GM21619 (cell line): ENCODE measurements at regions not wholly inside any gene's neighbourhood (a gene's known extent, or its start where the extent isn't known, plus 50 kb on each side); places are given as distances from the start of the nearest gene placed in this dataset.
"Not testable (repeated sequence)": the region's sequence is repeated elsewhere in the genome, so short reads cannot be mapped to it uniquely, and the experiment has no call there.

Experiments used
- ATAC-seq: cut with Tn5 transposase; IDR thresholded peaks from one replicate; pipeline ENCODE4 v1.9.1; 2021; ENCODE audit not compliant: unreplicated experiment

GRCh38 chr13:86409466-86410241 lies 610.4 kb upstream of the SLITRK6 start:
- ATAC-seq: no peak

- no peak for ATAC-seq
Observed at GRCh38 chr13:86425170-86425815, 626.1 kb upstream of the SLITRK6 start.

- no peak for ATAC-seq
Observed at GRCh38 chr13:86426437-86426836, 627.2 kb upstream of the SLITRK6 start.

GRCh38 chr13:86429756-86430155 lies 630.5 kb upstream of the SLITRK6 start:
- no peak for ATAC-seq

- ATAC-seq: no peak
Observed at GRCh38 chr13:86438034-86438433, 638.8 kb upstream of the SLITRK6 start.

GRCh38 chr13:86445206-86445605 lies 646.0 kb upstream of the SLITRK6 start:
- no peak for ATAC-seq

- ATAC-seq: no peak
Observed at GRCh38 chr13:86445672-86446071, 646.5 kb upstream of the SLITRK6 start.

GRCh38 chr13:86446311-86446710 lies 647.1 kb upstream of the SLITRK6 start:
- no peak for ATAC-seq

- ATAC-seq: no peak
Observed at GRCh38 chr13:86447479-86447878, 648.3 kb upstream of the SLITRK6 start.

GRCh38 chr13:86462011-86462410 lies 662.8 kb upstream of the SLITRK6 start:
- ATAC-seq: no peak

GRCh38 chr13:86464193-86464592 lies 665.0 kb upstream of the SLITRK6 start:
- ATAC-seq: no peak

- ATAC-seq: no peak
Observed at GRCh38 chr13:86474971-86475370, 675.8 kb upstream of the SLITRK6 start.

GRCh38 chr13:86476656-86477055 lies 677.4 kb upstream of the SLITRK6 start:
- no peak for ATAC-seq

GRCh38 chr13:86486582-86486981 lies 687.4 kb upstream of the SLITRK6 start:
- no peak for ATAC-seq

- no peak for ATAC-seq
Observed at GRCh38 chr13:86491121-86491520, 691.9 kb upstream of the SLITRK6 start.

- not testable (repeated sequence) for ATAC-seq
Observed at GRCh38 chr13:86501931-86502330, 702.7 kb upstream of the SLITRK6 start.

GRCh38 chr13:86510792-86511191 lies 711.6 kb upstream of the SLITRK6 start:
- ATAC-seq: no peak

GRCh38 chr13:86541461-86541860 lies 742.2 kb upstream of the SLITRK6 start:
- no peak for ATAC-seq

GRCh38 chr13:86554066-86554465 lies 754.8 kb upstream of the SLITRK6 start:
- no peak for ATAC-seq

GRCh38 chr13:86559901-86560300 lies 760.7 kb upstream of the SLITRK6 start:
- ATAC-seq: no peak

- no peak for ATAC-seq
Observed at GRCh38 chr13:86562866-86563265, 763.6 kb upstream of the SLITRK6 start.

GRCh38 chr13:86563308-86563707 lies 764.1 kb upstream of the SLITRK6 start:
- no peak for ATAC-seq

GRCh38 chr13:86567119-86567518 lies 767.9 kb upstream of the SLITRK6 start:
- ATAC-seq: no peak
